B cell (primary cell): ENCODE measurements at regions not wholly inside any gene's neighbourhood (a gene's known extent, or its start where the extent isn't known, plus 50 kb on each side); places are given as distances from the start of the nearest gene placed in this dataset.

Source experiments
- ATAC-seq: fragments of 200-7000 bp; cut with Tn5 transposase; one replicate; pipeline ENCODE4 v1.10.0; 2021; ENCODE audit warnings: low read depth, mild to moderate bottlenecking, moderate number of reproducible peaks, moderate library complexity
- CTCF ChIA-PET: fragments of 350-600 bp; sonication (Branson Sonifier 250); formaldehyde crosslinking; loops from one replicate; lab custom pipeline; 2021; ENCODE audit warnings: antibody characterized with exemption, inconsistent platforms; lab: Charles Lee
- POLR2A ChIA-PET: fragments of 350-600 bp; sonication (Branson Sonifier 250); formaldehyde crosslinking; loops from one replicate; lab custom pipeline; 2021; ENCODE audit warnings: antibody characterized with exemption; lab: Charles Lee
- DNase-seq: peaks from one replicate; pipeline ENCODE4 v3.0.0; 2013
- H2AFZ ChIP-seq: 2 replicates; pipeline ENCODE4 v1.6.1; 2012; ENCODE audit warnings: mild to moderate bottlenecking, low read depth, low read length; ENCODE audit not compliant: insufficient read depth, poor library complexity, severe bottlenecking
- H3K27ac ChIP-seq, 2 donors: 1 replicate in 1 of 2; 2 replicates in 1 of 2; pipeline ENCODE4 v1.5.1; 2012 to 2013; ENCODE audit warnings: low read length in 2 of 2, mild to moderate bottlenecking in 2 of 2, moderate library complexity in 1 of 2
- H3K27me3 ChIP-seq, 4 experiments: fragments of 200-600 bp in 1 of 4; sonication (generic) in 1 of 4; replicated peaks in 1 of 4; 1 replicate in 2 of 4; 2 replicates in 2 of 4; pipeline versions ENCODE4 v1.6.1 to v1.7.0; 2013 to 2016; ENCODE audit warnings: low read length in 3 of 4, mild to moderate bottlenecking in 2 of 4, mixed read lengths in 1 of 4, moderate library complexity in 1 of 4; ENCODE audit not compliant: insufficient read depth in 4 of 4, control insufficient read depth in 3 of 4; ENCODE audit errors: control extremely low read depth in 1 of 4
- H3K36me3 ChIP-seq, 2 experiments: replicated peaks in 1 of 2; 1 replicate in 1 of 2; 2 replicates in 1 of 2; pipeline versions ENCODE4 v1.6.1 to v1.7.1; 2013; ENCODE audit warnings: low read length in 1 of 2; ENCODE audit not compliant: insufficient read depth in 2 of 2, control insufficient read depth in 1 of 2; ENCODE audit errors: control extremely low read depth in 1 of 2, extremely low read depth in 1 of 2
- H3K4me1 ChIP-seq, 2 donors: fragments of 200-600 bp in 1 of 2; sonication (generic) in 1 of 2; 1 replicate in 1 of 2; 2 replicates in 1 of 2; pipeline versions ENCODE4 v1.5.1 to v1.6.1; 2013 to 2017; ENCODE audit warnings: low read length in 2 of 2; ENCODE audit not compliant: control insufficient read depth in 2 of 2, insufficient read depth in 2 of 2
- H3K4me2 ChIP-seq: replicated peaks from 2 replicates; pipeline ENCODE3; 2012; ENCODE audit warnings: mild to moderate bottlenecking, low read depth, low read length; ENCODE audit not compliant: poor library complexity, severe bottlenecking
- H3K4me3 ChIP-seq, 5 experiments: fragments of 200-600 bp in 1 of 5; sonication (generic) in 1 of 5; 1 replicate in 3 of 5; 2 replicates in 2 of 5; pipeline versions ENCODE4 v1.5.1 to v1.7.0; 2011 to 2016; ENCODE audit warnings: low read length in 4 of 5, mild to moderate bottlenecking in 4 of 5, low read depth in 2 of 5, control low read depth in 1 of 5, moderate library complexity in 1 of 5; ENCODE audit not compliant: insufficient read depth in 1 of 5; ENCODE audit errors: control extremely low read depth in 1 of 5, extremely low read depth in 1 of 5
- H3K79me2 ChIP-seq: fragments of 200-600 bp; sonication (generic); one replicate; pipeline ENCODE4 v1.6.0; 2016; ENCODE audit warnings: low read length; ENCODE audit not compliant: control insufficient read depth, insufficient read depth
- H3K9ac ChIP-seq: fragments of 200-600 bp; sonication (generic); 2 replicates; pipeline ENCODE4 v1.6.1; 2017; ENCODE audit warnings: mild to moderate bottlenecking, low read length, moderate library complexity
- H3K9me3 ChIP-seq, 3 donors: one replicate each; pipeline versions ENCODE4 v1.6.1 to v1.7.1; 2013; ENCODE audit warnings: low read length in 2 of 3; ENCODE audit not compliant: control insufficient read depth in 2 of 3, insufficient read depth in 1 of 3; ENCODE audit errors: control extremely low read depth in 1 of 3
- H4K20me1 ChIP-seq: 2 replicates; pipeline ENCODE4 v1.6.0; 2012; ENCODE audit warnings: mild to moderate bottlenecking, low read length; ENCODE audit not compliant: insufficient read depth, control insufficient read depth, poor library complexity, severe bottlenecking
- H3K27ac Mint-ChIP-seq: one replicate; pipeline ENCODE4 v1.8.0; 2021; ENCODE audit warnings: mixed read lengths
- H3K27me3 Mint-ChIP-seq: one replicate; pipeline ENCODE4 v1.8.0; 2021; ENCODE audit warnings: mixed read lengths
- H3K4me1 Mint-ChIP-seq: one replicate; pipeline ENCODE4 v1.8.0; 2021; ENCODE audit warnings: mixed read lengths
- H3K4me3 Mint-ChIP-seq: one replicate; pipeline ENCODE4 v1.8.0; 2021; ENCODE audit warnings: mixed read lengths
- H3K9me3 Mint-ChIP-seq: one replicate; pipeline ENCODE4 v1.8.0; 2022; ENCODE audit warnings: mixed read lengths; ENCODE audit not compliant: insufficient read depth
- EZH2 ChIP-seq: IDR thresholded peaks from 2 replicates; pipeline ENCODE4 v1.6.1; 2012; ENCODE audit warnings: borderline replicate concordance, low read depth, mild to moderate bottlenecking, moderate library complexity, low read length; ENCODE audit not compliant: insufficient read depth, poor library complexity, severe bottlenecking
- WGBS: methylation state at CpG from one replicate; pipeline ENCODE4 v1.1.5; 2013; ENCODE audit warnings: missing lambda C conversion rate; ENCODE audit not compliant: insufficient coverage; 5-methylcytosine and 5-hydroxymethylcytosine counted together
- intact Hi-C: fragments of 100-400 bp; cut with micrococcal nuclease; formaldehyde crosslinking; loops from one replicate; pipeline ENCODE4 v1.10.0; 2022
- TF ChIP-seq, protein P1 (sequence below): fragments of 200-600 bp; IDR thresholded peaks from one replicate; pipeline ENCODE4 v1.8.0; 2022; ENCODE audit warnings: antibody characterized with exemption, mild to moderate bottlenecking

- POLR2A ChIA-PET: no interaction called here
- Histone ChIP-seq H3K4me2 (no peak overlapping the region), H3K27me3 (peaks cover 0 to 2% (median 0%) of the 10 kb centered on the region in 4 experiments), H3K4me1 (no peaks in the 10 kb centered on the region), H3K36me3 (no peaks in the 10 kb centered on the region), H4K20me1 (no peaks in the 10 kb centered on the region), H3K27ac (no peak overlapping the region), H2AFZ (no peak overlapping the region), H3K4me3 (no peak overlapping the region), H3K9me3 (no peaks in the 10 kb centered on the region), H3K79me2 (no peaks in the 10 kb centered on the region), H3K9ac (no peak overlapping the region)
- Mint-ChIP-seq H3K4me1 (no peaks in the 10 kb centered on the region), H3K4me3 (no peak overlapping the region), H3K27me3 (peaks cover 10% of the 10 kb centered on the region), H3K9me3 (no peaks in the 10 kb centered on the region), H3K27ac (no peak overlapping the region)
- DNase-seq (no peak), ATAC-seq (no peak)
- intact Hi-C loops: no loop called here
- TF ChIP-seq, protein P1, sequence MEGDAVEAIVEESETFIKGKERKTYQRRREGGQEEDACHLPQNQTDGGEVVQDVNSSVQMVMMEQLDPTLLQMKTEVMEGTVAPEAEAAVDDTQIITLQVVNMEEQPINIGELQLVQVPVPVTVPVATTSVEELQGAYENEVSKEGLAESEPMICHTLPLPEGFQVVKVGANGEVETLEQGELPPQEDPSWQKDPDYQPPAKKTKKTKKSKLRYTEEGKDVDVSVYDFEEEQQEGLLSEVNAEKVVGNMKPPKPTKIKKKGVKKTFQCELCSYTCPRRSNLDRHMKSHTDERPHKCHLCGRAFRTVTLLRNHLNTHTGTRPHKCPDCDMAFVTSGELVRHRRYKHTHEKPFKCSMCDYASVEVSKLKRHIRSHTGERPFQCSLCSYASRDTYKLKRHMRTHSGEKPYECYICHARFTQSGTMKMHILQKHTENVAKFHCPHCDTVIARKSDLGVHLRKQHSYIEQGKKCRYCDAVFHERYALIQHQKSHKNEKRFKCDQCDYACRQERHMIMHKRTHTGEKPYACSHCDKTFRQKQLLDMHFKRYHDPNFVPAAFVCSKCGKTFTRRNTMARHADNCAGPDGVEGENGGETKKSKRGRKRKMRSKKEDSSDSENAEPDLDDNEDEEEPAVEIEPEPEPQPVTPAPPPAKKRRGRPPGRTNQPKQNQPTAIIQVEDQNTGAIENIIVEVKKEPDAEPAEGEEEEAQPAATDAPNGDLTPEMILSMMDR: no peak
- TF ChIP-seq EZH2: no peak
- WGBS: 79% methylated on average over 4 of the region's 4 CpGs
- CTCF ChIA-PET: no interaction called here
Observed at GRCh38 chr4:18578307-18578706, 556.8 kb upstream of the LCORL start.

DNA sequence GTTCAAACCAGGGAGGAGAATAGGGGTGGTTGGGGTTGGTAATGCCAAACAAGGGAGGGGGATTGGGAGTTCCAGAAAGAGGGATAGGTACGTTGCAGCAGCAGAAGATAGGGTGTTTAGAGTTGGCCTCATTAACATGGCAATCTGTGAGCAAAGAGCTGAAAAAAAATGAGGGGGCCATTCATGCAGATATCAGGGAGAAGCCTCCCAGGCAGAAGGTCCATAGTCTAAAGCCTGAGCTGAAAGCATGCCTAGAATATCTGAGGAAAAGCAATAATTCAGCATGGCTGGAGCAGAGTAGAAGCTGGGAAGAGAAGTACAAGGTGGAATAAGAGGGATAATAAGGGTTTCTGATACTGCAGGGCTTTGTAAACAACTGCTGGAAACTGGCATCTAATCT, 550.9 kb upstream of the LCORL start:
- Histone ChIP-seq H3K27ac (no peak overlapping the region), H3K4me1 (no peaks in the 10 kb centered on the region), H3K36me3 (no peaks in the 10 kb centered on the region), H3K4me2 (no peak overlapping the region), H4K20me1 (no peaks in the 10 kb centered on the region), H3K9me3 (no peaks in the 10 kb centered on the region), H3K27me3 (peaks cover 0 to 2% (median 0%) of the 10 kb centered on the region in 4 experiments), H3K4me3 (no peak overlapping the region), H3K79me2 (no peaks in the 10 kb centered on the region), H3K9ac (no peak overlapping the region), H2AFZ (no peak overlapping the region)
- no peak overlapping the region for H3K27ac Mint-ChIP-seq
- H3K9me3 Mint-ChIP-seq: no peaks in the 10 kb centered on the region
- CTCF ChIA-PET: no interaction called here
- H3K27me3 Mint-ChIP-seq: peaks cover 4% of the 10 kb centered on the region
- TF ChIP-seq, protein P1: no peak
- no peak for TF ChIP-seq EZH2
- no peak for DNase-seq
- 82% methylated on average over 1 of the region's 1 CpG for WGBS
- H3K4me3 Mint-ChIP-seq: no peak overlapping the region
- no peaks in the 10 kb centered on the region for H3K4me1 Mint-ChIP-seq
- POLR2A ChIA-PET: no interaction called here
- no peak for ATAC-seq
- intact Hi-C loops: no loop called here
